ENCODE measurements at regions not wholly inside any gene's neighbourhood (a gene's known extent, or its start where the extent isn't known, plus 50 kb on each side); places are given as distances from the start of the nearest gene placed in this dataset.

DNA sequence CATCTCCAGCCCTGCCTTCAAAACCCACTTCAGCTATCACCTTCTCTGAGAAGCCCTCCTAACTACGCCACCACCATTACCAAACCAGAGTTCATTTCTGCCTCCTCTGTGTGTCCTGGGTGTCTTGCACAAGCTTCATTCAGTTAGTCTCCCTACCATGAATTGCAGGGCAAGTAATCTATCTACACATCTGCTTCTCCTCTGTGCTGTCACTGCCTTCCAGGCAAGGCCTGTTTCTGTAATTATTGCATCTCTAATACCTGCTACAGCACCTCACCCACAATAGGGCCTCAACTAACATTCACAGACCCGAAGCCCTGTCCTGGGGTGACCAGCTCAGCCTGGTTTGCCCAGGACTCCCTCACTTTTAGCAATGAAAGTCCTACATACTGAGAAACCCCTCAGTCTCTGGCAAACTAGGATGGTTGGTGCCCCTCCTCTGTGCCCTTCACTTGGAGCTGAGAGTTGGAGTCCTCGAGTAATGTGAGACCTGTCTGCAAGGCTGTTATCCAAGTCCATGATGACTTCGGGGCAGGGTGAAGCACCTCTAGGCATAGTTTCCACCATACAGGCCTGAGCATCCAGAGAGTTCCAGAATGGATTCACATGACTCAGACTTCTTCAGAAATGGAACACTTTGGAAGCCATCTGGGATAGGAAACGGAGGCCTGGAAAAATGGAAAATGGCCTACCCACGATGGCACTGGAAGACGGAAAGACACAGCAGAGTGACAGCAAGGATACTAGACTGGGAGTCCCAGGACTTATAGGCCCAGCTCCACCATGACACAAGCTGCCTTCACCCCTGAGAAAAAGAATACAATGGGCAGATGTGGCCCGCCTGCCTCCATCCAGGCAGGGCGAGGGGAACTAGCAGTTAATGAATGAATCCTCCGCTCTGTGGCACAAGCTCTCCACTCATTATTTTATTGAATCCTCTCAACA lies 269.3 kb downstream of the BUD13 start:
- DNase-seq = no peak

- no peak for DNase-seq
Observed at GRCh38 chr11:116502641-116503061, 270.1 kb downstream of the BUD13 start.

DNA sequence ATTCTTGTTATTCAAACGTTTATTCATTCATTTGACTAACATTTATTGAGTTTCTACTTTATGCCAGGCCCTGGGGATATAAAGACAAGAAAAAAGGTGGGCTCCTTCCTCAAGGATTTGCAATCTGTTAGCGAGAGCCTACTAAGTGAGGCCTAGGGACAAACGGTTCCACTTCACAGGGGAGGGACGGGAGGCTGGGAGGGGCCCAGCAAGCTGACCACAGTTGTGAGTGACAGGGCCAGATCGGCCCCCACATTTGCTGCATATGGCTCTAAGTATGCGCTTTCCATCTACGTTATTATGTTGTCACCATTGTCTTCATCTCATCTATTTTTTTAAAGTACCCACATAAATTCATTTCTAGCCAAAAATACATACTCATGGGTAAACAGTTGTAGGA lies 271.1 kb downstream of the BUD13 start:
- DNase-seq = no peak

GRCh38 chr11:116500947-116501602 lies 271.7 kb downstream of the BUD13 start:
- DNase-seq = no peak

DNA sequence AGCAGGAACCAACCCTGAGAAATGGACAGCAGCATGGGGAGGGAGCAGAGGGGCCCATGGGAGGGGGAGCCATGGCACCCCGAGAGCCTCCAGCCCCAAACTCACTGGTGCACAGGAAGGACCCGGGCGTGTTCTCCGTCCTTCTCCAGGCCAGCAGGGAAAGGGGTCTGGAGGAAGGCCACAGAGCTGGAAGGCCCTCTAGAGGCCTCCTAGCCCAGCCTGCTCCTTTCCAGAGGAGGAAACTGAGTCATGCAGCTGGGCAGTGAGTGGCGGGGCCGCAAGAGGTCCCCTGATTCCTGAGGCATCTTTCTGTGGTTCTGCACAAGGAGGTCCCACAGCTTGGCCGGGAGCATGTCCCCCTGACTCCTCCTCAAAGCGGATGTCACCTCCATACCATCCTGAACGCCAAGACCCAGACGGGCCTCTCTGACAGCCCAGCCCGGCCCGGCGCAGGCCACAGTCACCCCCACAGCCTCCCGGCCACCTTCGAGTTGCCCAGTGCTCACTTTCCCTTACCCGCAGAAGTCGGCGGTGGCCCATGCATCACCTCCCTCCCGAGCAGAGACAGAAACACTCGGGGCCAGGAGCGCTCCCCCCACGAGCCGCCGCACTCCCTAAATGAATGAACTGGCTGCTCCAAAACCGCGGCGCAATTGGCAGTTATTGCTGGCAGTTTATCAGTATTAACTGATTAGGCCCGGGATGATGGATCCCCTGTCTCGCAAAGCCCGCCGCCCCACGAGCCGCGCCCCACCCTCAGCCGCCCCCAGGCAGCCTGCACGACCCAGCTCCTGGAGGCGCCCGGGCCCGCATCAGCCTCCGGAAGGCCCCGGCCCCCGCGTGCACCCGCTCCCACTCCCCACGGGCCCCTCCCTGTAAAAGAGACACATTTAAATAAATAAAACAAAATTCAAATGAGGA lies 272.5 kb downstream of the BUD13 start:
- DNase-seq = no peak

- DNase-seq = peak; percentile 43
Observed at GRCh38 chr11:116499396-116500003, 273.3 kb downstream of the BUD13 start.

- no peak for DNase-seq
Observed at GRCh38 chr11:116498161-116498560, 274.6 kb downstream of the BUD13 start.

DNA sequence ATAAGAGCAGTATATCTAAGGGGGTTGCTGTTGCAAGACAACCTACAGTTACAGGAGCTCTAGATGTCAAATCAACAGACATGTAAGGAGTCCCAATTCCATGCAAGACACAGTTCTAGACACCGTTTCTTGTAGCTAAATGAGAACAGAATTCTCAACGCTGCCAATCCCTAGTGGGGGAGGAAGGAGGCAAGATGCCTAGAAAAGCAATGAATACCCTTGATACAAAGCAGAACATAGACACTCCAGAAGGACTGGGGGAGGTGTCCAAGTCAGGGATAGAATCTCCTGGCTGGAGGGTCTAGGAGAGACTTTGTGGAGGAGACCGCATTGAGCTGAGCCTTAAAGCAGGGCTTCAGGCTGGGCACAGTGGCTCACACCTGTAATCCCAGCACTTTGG lies 280.2 kb downstream of the BUD13 start:
- DNase-seq = no peak

DNA sequence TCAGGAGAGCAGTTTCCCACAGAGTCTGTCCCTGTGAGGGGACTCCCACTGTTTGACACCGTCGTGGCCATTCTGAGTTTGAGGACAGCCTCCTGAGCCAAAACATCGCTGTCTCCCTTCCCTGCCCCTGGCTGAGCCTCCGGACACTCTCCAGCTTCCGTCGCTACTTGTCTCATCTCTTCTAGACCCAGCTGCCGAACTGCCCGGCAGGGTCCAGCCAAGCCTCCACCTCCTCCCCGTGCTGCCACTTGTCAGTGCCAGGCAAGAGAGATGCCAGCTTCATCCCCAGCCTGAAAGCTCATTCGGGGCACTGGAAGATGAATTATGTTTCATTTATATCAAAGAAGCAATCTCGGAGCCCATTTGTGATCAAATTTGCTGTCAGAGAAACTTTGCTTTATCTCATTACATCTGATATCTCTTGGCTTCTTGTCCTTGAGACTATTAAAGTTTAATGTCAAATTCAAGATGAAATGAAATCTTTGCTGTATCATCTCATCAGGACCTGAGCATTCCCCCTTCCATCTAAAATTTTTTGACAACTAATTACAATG lies 283.9 kb downstream of the BUD13 start:
- DNase-seq = no peak

- no peak for DNase-seq
Observed at GRCh38 chr11:116485425-116485824, 287.4 kb downstream of the BUD13 start.

- DNase-seq = no peak
Observed at GRCh38 chr11:116482716-116483115, 290.1 kb downstream of the BUD13 start.

GRCh38 chr11:116481126-116481675 lies 291.6 kb downstream of the BUD13 start:
- DNase-seq = peak; percentile 89

- no peak for DNase-seq
Observed at GRCh38 chr11:116478669-116479668, 293.8 kb downstream of the BUD13 start.

GRCh38 chr11:116478205-116478604 lies 294.6 kb downstream of the BUD13 start:
- no peak for DNase-seq

GRCh38 chr11:116473790-116474346 lies 298.9 kb downstream of the BUD13 start:
- DNase-seq = no peak

GRCh38 chr11:116473206-116473769 lies 299.5 kb downstream of the BUD13 start:
- no peak for DNase-seq

DNA sequence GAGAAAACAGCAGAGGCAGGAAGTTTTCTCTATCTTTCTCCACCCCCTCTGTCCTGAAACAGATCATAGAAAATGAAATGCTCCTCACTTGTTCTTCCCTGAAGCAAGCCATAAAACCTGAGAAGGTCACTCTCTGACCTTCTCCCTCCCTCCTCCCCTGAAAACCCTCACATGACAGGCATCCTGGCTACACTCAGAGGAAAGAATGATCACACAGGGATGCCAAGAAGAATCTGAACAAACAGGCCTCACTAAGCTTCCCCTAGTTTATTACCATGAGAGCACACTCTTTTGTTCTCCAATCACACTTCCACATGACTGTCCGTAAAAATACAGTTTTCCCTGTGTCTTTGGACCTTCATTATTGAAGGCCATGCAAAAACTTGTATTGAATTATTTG lies 300.1 kb downstream of the BUD13 start:
- no peak for DNase-seq

DNA sequence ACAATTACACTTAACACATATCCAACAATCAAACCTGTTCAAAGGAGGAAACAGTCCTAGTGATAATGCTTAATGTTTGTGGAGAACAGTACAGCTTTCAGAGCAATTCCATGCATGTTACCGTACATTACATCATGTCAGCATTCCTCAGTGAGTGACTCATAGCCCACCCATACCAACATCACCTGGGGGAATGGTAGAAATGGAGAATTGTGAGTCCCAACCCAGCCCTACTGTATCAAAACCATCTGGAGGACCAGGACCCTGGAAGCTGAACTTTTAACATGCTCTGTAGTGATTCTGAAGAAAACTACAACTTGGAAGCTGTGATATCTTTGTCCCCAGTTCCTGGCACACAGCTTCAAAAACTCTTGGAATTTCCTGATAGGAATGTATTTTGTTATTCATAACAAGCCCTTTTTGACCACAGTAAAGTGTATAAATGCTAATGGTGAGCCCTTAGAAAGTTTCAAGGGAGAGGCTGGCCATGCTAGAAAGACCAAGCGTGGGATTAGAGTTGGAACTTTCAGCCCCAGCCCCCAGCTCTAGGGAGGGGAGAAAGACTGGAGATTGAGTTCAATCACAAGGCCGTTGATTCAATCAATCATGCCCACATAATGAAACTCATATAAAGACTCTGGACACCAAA lies 301.1 kb downstream of the BUD13 start:
- DNase-seq = no peak

GRCh38 chr11:116468699-116469098 lies 304.1 kb downstream of the BUD13 start:
- no peak for DNase-seq

Data from NCI-H524 treated with DMSO at 0.1 percent for 48 hours (cell line).